ENCODE measurements at regions not wholly inside any gene's neighbourhood (a gene's known extent, or its start where the extent isn't known, plus 50 kb on each side); places are given as distances from the start of the nearest gene placed in this dataset.

DNA sequence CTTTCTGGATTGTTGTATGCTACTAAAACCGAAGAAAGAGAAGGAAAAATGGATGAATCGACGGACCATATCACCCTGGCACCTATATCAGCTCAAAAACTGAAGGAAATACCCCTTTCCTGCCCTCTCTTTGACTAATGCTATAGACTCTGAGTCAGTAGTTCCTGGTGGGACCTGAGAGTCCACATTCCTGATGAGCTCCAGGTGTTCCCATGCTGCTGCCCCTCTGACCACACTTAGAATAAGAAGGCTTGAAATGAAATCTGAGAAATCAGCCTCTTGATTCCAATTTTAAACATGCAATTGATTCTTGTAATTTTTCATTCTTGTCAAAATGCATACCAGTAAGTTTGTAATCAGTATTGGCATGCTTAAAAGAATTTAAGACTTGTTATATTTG is 75.2 kb downstream of the PRL start:
- H3K9me3 ChIP-seq = no peaks in the 10 kb centered on the region
- intact Hi-C loops (cut with DNase I) = no loop called here
- DNase-seq (no peak), FAIRE-seq (no peak), ATAC-seq (peak in 1 of 4 donors; percentile 43)
- no peak overlapping the region for H3K27ac ChIP-seq
- no peaks in the 10 kb centered on the region for H3K4me1 ChIP-seq
- 59 to 67% methylated on average over 3 of the region's 3 CpGs for WGBS, 2 donors
- TF ChIP-seq, protein P1, sequence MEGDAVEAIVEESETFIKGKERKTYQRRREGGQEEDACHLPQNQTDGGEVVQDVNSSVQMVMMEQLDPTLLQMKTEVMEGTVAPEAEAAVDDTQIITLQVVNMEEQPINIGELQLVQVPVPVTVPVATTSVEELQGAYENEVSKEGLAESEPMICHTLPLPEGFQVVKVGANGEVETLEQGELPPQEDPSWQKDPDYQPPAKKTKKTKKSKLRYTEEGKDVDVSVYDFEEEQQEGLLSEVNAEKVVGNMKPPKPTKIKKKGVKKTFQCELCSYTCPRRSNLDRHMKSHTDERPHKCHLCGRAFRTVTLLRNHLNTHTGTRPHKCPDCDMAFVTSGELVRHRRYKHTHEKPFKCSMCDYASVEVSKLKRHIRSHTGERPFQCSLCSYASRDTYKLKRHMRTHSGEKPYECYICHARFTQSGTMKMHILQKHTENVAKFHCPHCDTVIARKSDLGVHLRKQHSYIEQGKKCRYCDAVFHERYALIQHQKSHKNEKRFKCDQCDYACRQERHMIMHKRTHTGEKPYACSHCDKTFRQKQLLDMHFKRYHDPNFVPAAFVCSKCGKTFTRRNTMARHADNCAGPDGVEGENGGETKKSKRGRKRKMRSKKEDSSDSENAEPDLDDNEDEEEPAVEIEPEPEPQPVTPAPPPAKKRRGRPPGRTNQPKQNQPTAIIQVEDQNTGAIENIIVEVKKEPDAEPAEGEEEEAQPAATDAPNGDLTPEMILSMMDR (IDR thresholded peaks at IDR 0.05) = no peak
- H3K27me3 ChIP-seq = no peaks in the 10 kb centered on the region
- no peaks in the 10 kb centered on the region for H3K36me3 ChIP-seq
- no peak overlapping the region for H3K4me3 ChIP-seq

DNA sequence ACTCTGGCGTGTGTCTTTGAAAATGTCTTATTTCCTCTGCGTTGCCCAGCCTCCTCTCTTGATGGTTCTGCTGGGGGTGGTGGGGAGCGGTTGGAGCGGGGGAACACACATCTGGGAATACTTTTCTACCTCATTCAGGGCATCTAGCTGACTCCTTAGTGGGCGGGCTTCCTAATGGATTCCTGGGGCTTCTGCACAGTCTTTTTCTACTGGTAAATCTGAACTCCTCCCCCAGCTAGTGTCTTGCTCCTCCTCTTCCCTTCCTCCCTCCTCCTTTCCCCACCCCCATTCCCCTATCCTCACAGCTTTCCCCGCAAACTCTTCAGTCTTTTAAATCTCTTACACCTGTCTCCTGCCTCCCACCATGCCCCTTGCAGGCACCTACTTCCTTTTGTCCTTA is 74.4 kb downstream of the PRL start:
- Histone ChIP-seq H3K27ac (no peak overlapping the region), H3K27me3 (no peaks in the 10 kb centered on the region), H3K36me3 (no peaks in the 10 kb centered on the region), H3K9me3 (no peaks in the 10 kb centered on the region), H3K4me1 (no peaks in the 10 kb centered on the region), H3K4me3 (no peak overlapping the region)
- intact Hi-C loops (cut with DNase I) = no loop called here
- no peak for DNase-seq
- no peak for ATAC-seq
- WGBS, 2 donors = 80 to 84% methylated on average over 6 of the region's 6 CpGs
- FAIRE-seq = no peak
- TF ChIP-seq, protein P1 (IDR thresholded peaks at IDR 0.05) = no peak

DNA sequence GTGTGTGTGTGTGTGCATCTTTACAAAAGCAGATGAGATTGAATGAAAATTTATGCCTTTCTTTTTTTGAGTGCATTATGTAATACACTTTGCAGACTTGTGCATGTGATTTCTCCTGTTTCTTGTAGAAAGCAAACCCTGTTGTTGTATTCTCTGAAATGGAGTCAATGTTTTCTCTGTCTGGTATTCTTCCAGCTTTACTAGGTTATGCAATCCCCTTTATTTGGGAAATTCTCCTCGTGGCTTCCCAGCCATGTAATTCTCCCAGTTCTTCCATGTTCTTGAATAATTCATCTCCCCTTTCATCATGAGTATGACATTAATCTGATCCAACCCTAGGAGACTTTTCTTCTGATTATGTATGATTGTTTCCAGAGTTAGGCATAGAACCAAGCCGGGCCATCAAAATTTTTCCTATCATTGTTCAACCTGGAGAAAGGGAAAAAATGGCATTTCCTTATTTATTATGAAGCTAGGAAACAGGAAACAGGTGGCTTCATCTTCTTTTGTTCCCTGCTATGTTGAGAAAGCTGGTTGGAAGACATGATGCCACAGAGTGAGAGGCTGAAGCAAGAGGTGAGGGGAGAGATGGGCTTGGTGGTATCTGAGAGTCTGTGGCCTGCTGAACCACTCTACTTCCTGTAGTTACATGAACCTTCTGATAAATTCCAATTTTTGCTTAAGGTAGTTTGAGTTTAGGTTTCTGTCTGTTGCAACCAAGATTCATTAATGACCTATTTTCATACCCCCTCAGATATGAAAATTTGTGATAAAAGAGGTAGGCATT is 68.8 kb downstream of the PRL start:
- 56 to 62% methylated on average over 2 of the region's 2 CpGs for WGBS, 2 donors
- no peak overlapping the region for H3K4me3 ChIP-seq
- no peaks in the 10 kb centered on the region for H3K9me3 ChIP-seq
- no peak for FAIRE-seq
- H3K36me3 ChIP-seq = no peaks in the 10 kb centered on the region
- no peaks in the 10 kb centered on the region for H3K4me1 ChIP-seq
- no peak for ATAC-seq
- H3K27ac ChIP-seq = no peak overlapping the region
- no peaks in the 10 kb centered on the region for H3K27me3 ChIP-seq
- TF ChIP-seq, protein P1 (IDR thresholded peaks at IDR 0.05) = no peak
- DNase-seq = no peak
- intact Hi-C loops (cut with DNase I) = no loop called here

DNA sequence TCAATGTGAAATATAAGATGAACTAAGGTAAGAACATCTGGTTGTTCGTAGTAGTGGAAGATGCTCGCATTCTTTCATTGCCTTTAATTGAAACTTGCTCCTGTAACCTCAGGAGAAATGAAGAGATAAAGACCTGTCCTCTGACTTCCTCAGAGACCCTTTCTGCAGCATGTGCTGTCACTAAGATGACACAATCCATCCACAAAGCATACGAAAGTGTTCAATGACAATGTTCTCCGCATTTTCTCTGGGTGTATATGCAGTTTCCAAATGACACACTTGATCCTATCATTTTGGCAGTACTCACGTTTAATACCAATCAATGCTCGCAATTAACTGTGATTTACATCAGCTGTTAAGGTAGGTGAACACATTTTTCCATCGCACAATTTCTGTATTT is 65.8 kb downstream of the PRL start:
- DNase-seq = no peak
- no peaks in the 10 kb centered on the region for H3K36me3 ChIP-seq
- 81 to 85% methylated on average over 7 of the region's 7 CpGs for WGBS, 2 donors
- intact Hi-C loops (cut with DNase I) = no loop called here
- H3K4me3 ChIP-seq = no peak overlapping the region
- no peaks in the 10 kb centered on the region for H3K4me1 ChIP-seq
- FAIRE-seq = no peak
- TF ChIP-seq, protein P1 (IDR thresholded peaks at IDR 0.05) = no peak
- ATAC-seq = no peak
- H3K27me3 ChIP-seq = no peaks in the 10 kb centered on the region
- H3K27ac ChIP-seq = no peak overlapping the region
- no peaks in the 10 kb centered on the region for H3K9me3 ChIP-seq

DNA sequence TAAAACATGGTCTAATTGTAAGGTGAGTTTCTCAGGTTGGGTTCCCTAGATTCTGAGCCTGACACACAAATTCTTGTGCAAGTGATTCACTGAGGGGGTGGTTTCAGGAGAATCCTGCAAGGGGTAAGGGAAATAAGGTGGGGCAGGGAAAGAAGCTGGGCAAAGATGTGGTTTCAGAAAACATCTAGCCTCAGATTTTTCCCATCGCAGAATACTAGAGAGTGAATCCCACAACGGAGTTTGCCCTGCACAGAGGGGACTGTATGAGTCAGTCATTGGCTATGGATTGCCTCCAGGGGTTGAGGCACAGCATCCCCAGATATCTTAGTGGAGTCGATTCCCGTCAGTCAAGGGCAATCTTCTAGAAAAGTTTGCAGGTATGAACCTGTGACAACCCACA is 65.2 kb downstream of the PRL start:
- WGBS, 2 donors = 84 to 87% methylated on average over 4 of the region's 4 CpGs
- no peak for FAIRE-seq
- ATAC-seq = no peak
- H3K27ac ChIP-seq = no peak overlapping the region
- no peaks in the 10 kb centered on the region for H3K4me1 ChIP-seq
- DNase-seq = no peak
- H3K27me3 ChIP-seq = no peaks in the 10 kb centered on the region
- H3K4me3 ChIP-seq = no peak overlapping the region
- no peaks in the 10 kb centered on the region for H3K9me3 ChIP-seq
- intact Hi-C loops (cut with DNase I) = no loop called here
- TF ChIP-seq, protein P1 (IDR thresholded peaks at IDR 0.05) = no peak
- no peaks in the 10 kb centered on the region for H3K36me3 ChIP-seq
